Sigmoid colon (tissue), 6 donors: ENCODE measurements at regions not wholly inside any gene's neighbourhood (a gene's known extent, or its start where the extent isn't known, plus 50 kb on each side); places are given as distances from the start of the nearest gene placed in this dataset.
"Not testable (repeated sequence)": the region's sequence is repeated elsewhere in the genome, so short reads cannot be mapped to it uniquely, and the experiment has no call there.

Source experiments
- DNase-seq: peaks from one replicate; pipeline ENCODE4 v3.0.0-alpha.2; 2019
- H3K27ac ChIP-seq, 4 donors: fragments of 200-600 bp; sonication (generic); one replicate each; pipeline ENCODE4 v1.5.1; 2016 to 2019; ENCODE audit warnings: mild to moderate bottlenecking in 1 of 4
- H3K27me3 ChIP-seq, 3 donors: fragments of 200-600 bp; sonication (generic); one replicate each; pipeline ENCODE4 v1.5.1; 2019; ENCODE audit warnings: mild to moderate bottlenecking in 1 of 3
- H3K36me3 ChIP-seq, 4 donors: fragments of 200-600 bp; sonication (generic); one replicate each; pipeline ENCODE4 v1.5.1; 2016 to 2019
- H3K4me1 ChIP-seq, 4 donors: fragments of 200-600 bp; sonication (generic); one replicate each; pipeline ENCODE4 v1.5.1; 2017 to 2019
- H3K4me3 ChIP-seq, 4 donors: fragments of 200-600 bp; sonication (generic); one replicate each; pipeline ENCODE4 v1.5.1; 2017 to 2019; ENCODE audit warnings: mild to moderate bottlenecking in 2 of 4, moderate library complexity in 1 of 4
- H3K9me3 ChIP-seq, 4 donors: fragments of 200-600 bp in 3 of 4; sonication (generic) in 3 of 4; one replicate each; pipeline versions ENCODE4 v1.5.1 to v1.6.1; 2013 to 2019
- EP300 ChIP-seq, 4 donors: sonication (generic); formaldehyde crosslinking; IDR thresholded peaks; one replicate each; pipeline ENCODE4 v1.6.1; 2017; ENCODE audit warnings: antibody characterized with exemption in 4 of 4
- POLR2A ChIP-seq, 2 donors: fragments of 450-650 bp; IDR thresholded peaks; one replicate each; pipeline ENCODE4 v1.6.1; 2016; ENCODE audit warnings: antibody characterized with exemption in 2 of 2, mild to moderate bottlenecking in 2 of 2, moderate library complexity in 2 of 2
- POLR2AphosphoS5 ChIP-seq, 4 donors: sonication (generic); formaldehyde crosslinking; IDR thresholded peaks; one replicate each; pipeline ENCODE4 v1.6.1; 2017; ENCODE audit warnings: antibody characterized with exemption in 4 of 4
- WGBS, 2 donors: extraction: QIAGEN DNeasy Blood & Tissue Kit; methylation state at CpG; one replicate each; pipeline ENCODE4 v1.1.7; 2013; 5-methylcytosine and 5-hydroxymethylcytosine counted together
- intact Hi-C: fragments of 100-400 bp; cut with DNase I; formaldehyde crosslinking; loops from one replicate; pipeline ENCODE4 v1.15.1; 2023
- TF ChIP-seq, protein P1 (sequence below), 4 experiments: fragments of 450-650 bp in 3 of 4; fragments of 200-600 bp in 1 of 4; IDR thresholded peaks; one replicate each; pipeline ENCODE4 v1.5.1; 2016 to 2019; ENCODE audit warnings: antibody characterized with exemption in 4 of 4, mild to moderate bottlenecking in 3 of 4, moderate library complexity in 2 of 4
- donor health status: healthy with polysubstance abuse.
- donor health status: healthy.

DNA sequence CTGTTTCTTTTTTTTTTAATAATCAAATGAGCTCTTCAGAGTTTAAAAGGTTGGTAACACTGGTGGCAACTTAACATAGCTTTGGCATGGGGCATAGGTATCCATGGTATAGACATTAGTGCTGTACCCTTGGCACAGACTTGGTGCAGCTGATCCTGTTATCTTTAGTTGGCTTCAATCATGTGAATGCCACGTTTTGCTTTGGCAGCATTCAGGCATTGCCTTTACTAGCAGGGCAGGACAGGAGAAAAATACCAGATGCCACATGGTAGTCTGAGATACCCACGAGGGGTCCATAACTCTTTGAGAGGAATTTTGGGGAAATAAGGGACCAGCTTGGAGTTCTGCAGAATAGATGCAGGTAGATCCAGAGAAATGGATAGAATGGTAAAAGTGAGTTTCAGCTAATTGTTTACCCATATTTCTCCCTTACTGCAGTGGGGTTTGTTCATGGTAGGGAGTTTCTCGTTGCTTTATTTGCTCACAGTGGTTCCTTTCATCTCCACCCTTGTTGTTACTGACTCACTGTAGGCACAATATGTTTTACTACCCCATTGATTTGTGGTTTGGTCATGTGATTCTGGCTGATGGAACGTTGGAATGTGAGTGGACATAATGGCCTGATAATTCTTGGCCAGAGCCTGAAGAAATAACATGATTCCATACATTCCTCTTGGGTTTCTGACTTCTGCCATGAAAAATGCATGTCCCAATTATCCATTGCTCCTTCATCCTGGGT, 342.7 kb downstream of the GLUD2 start:
- Histone ChIP-seq H3K27ac (no peak overlapping the region), H3K4me3 (no peak overlapping the region), H3K4me1 (no peaks in the 10 kb centered on the region), H3K9me3 (no peaks in the 10 kb centered on the region), H3K27me3 (no peaks in the 10 kb centered on the region), H3K36me3 (no peaks in the 10 kb centered on the region)
- TF ChIP-seq, protein P1, sequence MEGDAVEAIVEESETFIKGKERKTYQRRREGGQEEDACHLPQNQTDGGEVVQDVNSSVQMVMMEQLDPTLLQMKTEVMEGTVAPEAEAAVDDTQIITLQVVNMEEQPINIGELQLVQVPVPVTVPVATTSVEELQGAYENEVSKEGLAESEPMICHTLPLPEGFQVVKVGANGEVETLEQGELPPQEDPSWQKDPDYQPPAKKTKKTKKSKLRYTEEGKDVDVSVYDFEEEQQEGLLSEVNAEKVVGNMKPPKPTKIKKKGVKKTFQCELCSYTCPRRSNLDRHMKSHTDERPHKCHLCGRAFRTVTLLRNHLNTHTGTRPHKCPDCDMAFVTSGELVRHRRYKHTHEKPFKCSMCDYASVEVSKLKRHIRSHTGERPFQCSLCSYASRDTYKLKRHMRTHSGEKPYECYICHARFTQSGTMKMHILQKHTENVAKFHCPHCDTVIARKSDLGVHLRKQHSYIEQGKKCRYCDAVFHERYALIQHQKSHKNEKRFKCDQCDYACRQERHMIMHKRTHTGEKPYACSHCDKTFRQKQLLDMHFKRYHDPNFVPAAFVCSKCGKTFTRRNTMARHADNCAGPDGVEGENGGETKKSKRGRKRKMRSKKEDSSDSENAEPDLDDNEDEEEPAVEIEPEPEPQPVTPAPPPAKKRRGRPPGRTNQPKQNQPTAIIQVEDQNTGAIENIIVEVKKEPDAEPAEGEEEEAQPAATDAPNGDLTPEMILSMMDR (IDR thresholded peaks at IDR 0.05): no peak
- TF ChIP-seq POLR2AphosphoS5 (IDR thresholded peaks at IDR 0.05) (no peak), POLR2A (IDR thresholded peaks at IDR 0.05) (no peak), EP300 (IDR thresholded peaks at IDR 0.05) (no peak)
- intact Hi-C loops: no loop called here
- 11 to 35% methylated on average over 4 of the region's 4 CpGs for WGBS, 2 donors
- DNase-seq: no peak

DNA sequence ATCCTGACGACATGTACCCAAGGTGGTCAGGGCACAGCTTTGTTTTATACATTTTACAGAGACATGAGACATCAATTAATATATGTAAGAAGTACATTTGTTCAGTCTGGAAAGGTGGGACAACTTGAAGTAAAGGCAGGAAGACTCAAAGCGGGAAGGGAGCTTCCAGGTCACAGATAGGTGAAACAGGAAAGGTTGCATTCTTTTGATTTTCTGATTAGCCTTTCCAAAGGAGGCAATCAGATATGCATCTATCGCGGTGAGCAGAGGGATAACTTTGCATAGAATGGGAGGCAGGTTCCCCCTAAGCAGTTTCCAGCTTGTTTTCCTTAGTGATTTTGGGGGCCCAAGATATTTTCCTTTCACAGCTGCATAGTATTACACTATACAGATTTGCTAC, 358.4 kb downstream of the GLUD2 start:
- H3K27ac ChIP-seq: no peak overlapping the region
- no peaks in the 10 kb centered on the region for H3K36me3 ChIP-seq
- no peaks in the 10 kb centered on the region for H3K9me3 ChIP-seq
- 29 to 47% methylated on average over 4 of the region's 4 CpGs for WGBS, 2 donors
- H3K27me3 ChIP-seq: no peaks in the 10 kb centered on the region
- DNase-seq: no peak
- TF ChIP-seq, protein P1 (IDR thresholded peaks at IDR 0.05): no peak
- no peaks in the 10 kb centered on the region for H3K4me1 ChIP-seq
- intact Hi-C loops: no loop called here
- H3K4me3 ChIP-seq: no peak overlapping the region

DNA sequence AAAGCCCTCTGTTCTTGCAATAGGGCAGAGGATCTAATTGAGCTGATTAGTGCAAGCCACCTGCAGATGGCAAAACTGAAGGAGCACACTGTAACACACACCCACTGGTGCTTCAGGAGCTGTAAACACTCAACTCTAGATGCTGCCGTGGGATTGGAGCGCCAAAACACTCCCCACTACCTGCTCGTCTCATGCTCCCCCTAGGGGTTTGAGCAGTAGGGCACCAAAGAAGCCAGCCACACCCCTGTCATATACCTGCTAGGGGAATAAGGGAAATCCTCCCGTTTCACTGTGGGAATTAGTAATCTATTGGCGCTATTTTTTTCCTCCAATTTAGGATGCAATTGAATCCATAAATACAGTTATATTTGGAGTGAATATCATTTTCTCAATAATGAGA, 360.2 kb downstream of the GLUD2 start:
- no peak for DNase-seq
- whole genome bisulfite sequencing, 2 donors: 58 to 77% methylated on average over 5 of the region's 5 CpGs
- intact Hi-C loops: no loop called here
- Histone ChIP-seq H3K9me3 (no peaks in the 10 kb centered on the region), H3K4me3 (no peak overlapping the region), H3K27ac (no peak overlapping the region), H3K4me1 (no peaks in the 10 kb centered on the region), H3K27me3 (no peaks in the 10 kb centered on the region), H3K36me3 (no peaks in the 10 kb centered on the region)
- no peak for TF ChIP-seq POLR2AphosphoS5 (IDR thresholded peaks at IDR 0.05)
- TF ChIP-seq, protein P1 (IDR thresholded peaks at IDR 0.05): no peak
- no peak for TF ChIP-seq POLR2A (IDR thresholded peaks at IDR 0.05)
- no peak for TF ChIP-seq EP300 (IDR thresholded peaks at IDR 0.05)

DNA sequence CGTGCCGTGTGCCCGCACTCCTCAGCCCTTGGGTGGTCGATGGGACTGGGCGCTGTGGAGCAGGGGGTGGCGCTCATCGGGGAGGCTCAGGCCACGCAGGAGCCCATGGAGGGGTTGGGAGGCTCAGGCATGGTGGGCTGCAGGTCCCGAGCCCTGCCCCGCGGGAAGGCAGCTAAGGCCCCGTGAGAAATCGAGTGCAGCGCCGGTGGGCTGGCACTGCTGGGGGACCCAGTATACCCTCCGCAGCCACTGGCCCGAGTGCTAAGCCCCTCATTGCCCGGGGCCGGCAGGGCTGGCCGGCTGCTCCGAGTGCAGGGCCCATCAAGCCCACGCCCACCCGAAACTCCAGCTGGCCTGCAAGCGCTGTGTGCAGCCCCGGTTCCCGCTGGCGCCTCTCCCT, 384.1 kb downstream of the GLUD2 start:
- H3K27ac ChIP-seq, intact Hi-C loops, H3K27me3 ChIP-seq, H3K4me3 ChIP-seq, H3K9me3 ChIP-seq, H3K4me1 ChIP-seq, DNase-seq, H3K36me3 ChIP-seq: not testable (repeated sequence)
- 97 to 98% methylated on average over 27 of the region's 27 CpGs for WGBS, 2 donors

DNA sequence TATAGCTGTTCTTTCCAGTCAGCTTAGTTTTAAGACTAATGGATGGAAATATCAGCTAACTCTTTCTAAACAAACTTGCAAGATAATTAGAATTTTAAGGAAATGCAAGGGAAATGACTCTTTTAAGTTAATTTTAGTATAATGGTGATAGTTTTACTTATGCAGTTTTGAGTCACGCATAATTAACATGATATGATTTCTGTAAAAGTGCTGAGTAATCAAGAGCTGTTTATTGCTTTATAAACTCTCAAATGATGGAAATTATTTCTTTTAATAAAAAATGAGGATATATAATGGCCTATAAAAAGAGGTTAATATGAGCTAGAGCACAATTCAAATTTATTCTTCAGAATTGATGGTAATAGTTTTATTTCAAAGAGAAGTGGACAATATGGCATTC, 385.9 kb downstream of the GLUD2 start:
- no peak for DNase-seq

DNA sequence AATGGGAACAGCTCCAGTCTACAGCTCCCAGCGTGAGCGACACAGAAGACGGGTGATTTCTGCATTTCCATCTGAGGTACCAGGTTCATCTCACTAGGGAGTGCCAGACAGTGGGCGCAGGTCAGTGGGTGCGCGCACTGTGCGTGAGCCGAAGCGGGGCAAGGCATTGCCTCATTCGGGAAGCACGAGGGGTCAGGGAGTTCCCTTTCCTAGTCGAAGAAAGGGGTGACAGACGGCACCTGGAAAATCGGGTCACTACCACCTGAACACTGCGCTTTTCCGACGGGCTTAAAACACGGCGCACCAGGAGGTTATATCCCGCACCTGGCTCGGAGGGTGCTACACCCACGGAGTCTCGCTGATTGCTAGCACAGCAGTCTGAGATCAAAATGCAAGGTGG, 390.3 kb downstream of the GLUD2 start:
- H3K27me3 ChIP-seq, H3K4me3 ChIP-seq, H3K27ac ChIP-seq, H3K4me1 ChIP-seq, DNase-seq, H3K9me3 ChIP-seq, intact Hi-C loops, H3K36me3 ChIP-seq: not testable (repeated sequence)
- WGBS, 2 donors: 96% methylated on average over 23 of the region's 23 CpGs

More for the DNA sequence above, 385.9 kb downstream of the GLUD2 start:
- no peak overlapping the region for H3K27ac ChIP-seq
- no peaks in the 10 kb centered on the region for H3K9me3 ChIP-seq
- WGBS, 2 donors: 95 to 100% methylated on average over 1 of the region's 1 CpG
- H3K36me3 ChIP-seq: no peaks in the 10 kb centered on the region
- no peaks in the 10 kb centered on the region for H3K4me1 ChIP-seq
- H3K4me3 ChIP-seq: no peak overlapping the region
- no peaks in the 10 kb centered on the region for H3K27me3 ChIP-seq
- TF ChIP-seq, protein P1 (IDR thresholded peaks at IDR 0.05): no peak
- intact Hi-C loops: no loop called here
